ENCODE measurements at regions not wholly inside any gene's neighbourhood (a gene's known extent, or its start where the extent isn't known, plus 50 kb on each side); places are given as distances from the start of the nearest gene placed in this dataset.

- Mint-ChIP-seq H3K27ac (no peak overlapping the region), H3K4me3 (no peak overlapping the region), H3K27me3 (ENCODE audit: low read depth in 3 of 3) (no peaks in the 10 kb centered on the region), H3K36me3 (no peaks in the 10 kb centered on the region), H3K9me3 (peaks cover 0 to 3% (median 0%) of the 10 kb centered on the region in 7 donors), H3K4me1 (no peaks in the 10 kb centered on the region)
- H3K36me3 ChIP-seq (replicated peaks in 1 of 2; ENCODE audit: control insufficient read depth in 1 of 2, insufficient read depth in 2 of 2, low read length in 2 of 2) = no peaks in the 10 kb centered on the region
- H3K4me2 ChIP-seq (replicated peaks; ENCODE audit: extremely low read depth, low read length, poor library complexity, severe bottlenecking) = no peak overlapping the region
- H3K27me3 ChIP-seq (ENCODE audit: control insufficient read depth in 2 of 2, insufficient read depth in 2 of 2, low read length in 2 of 2) = no peaks in the 10 kb centered on the region
- H3K79me2 ChIP-seq (ENCODE audit: insufficient read depth, low read length) = no peaks in the 10 kb centered on the region
- H3K4me1 ChIP-seq (ENCODE audit: control insufficient read depth in 1 of 2, insufficient read depth in 2 of 2, low read length in 2 of 2) = no peaks in the 10 kb centered on the region
- H3K9ac ChIP-seq (ENCODE audit: insufficient read depth, low read length, poor library complexity, severe bottlenecking) = no peak overlapping the region
- TF ChIP-seq CTCF (IDR thresholded peaks at IDR 0.05) = no peak
- H3K27ac ChIP-seq (ENCODE audit: low read depth in 1 of 2, low read length in 2 of 2) = no peak overlapping the region
- H3K9me3 ChIP-seq (replicated peaks in 1 of 2; ENCODE audit: control insufficient read depth in 1 of 2, insufficient read depth in 1 of 2, low read length in 2 of 2) = peaks cover 0 to 4% of the 10 kb centered on the region in 2 donors
- WGBS (ENCODE audit: insufficient coverage) = 57% methylated on average over 1 of the region's 3 CpGs
- no peak overlapping the region for H2AFZ ChIP-seq (ENCODE audit: insufficient read depth, low read depth, low read length, poor library complexity, severe bottlenecking)
- intact Hi-C loops (cut with micrococcal nuclease) = no loop called here
- H3K4me3 ChIP-seq (replicated peaks in 1 of 3; ENCODE audit: low read depth in 2 of 3, low read length in 3 of 3) = no peak overlapping the region
- DNase-seq = no peak
- H4K20me1 ChIP-seq (ENCODE audit: insufficient read depth, low read length) = no peaks in the 10 kb centered on the region
These were observed 218.5 kb downstream of the TAF11L14 start for GRCh38 chr5:17852740-17853139.

GRCh38 chr5:17854901-17855300, 220.6 kb downstream of the TAF11L14 start:
- no peak overlapping the region for H3K27ac ChIP-seq (ENCODE audit: low read depth in 1 of 2, low read length in 2 of 2)

More at GRCh38 chr5:17854901-17855300, 220.6 kb downstream of the TAF11L14 start:
- DNase-seq = no peak
- Histone ChIP-seq H3K9ac (ENCODE audit: insufficient read depth, low read length, poor library complexity, severe bottlenecking) (no peak overlapping the region), H3K4me2 (replicated peaks; ENCODE audit: extremely low read depth, low read length, poor library complexity, severe bottlenecking) (no peak overlapping the region), H3K36me3 (replicated peaks in 1 of 2; ENCODE audit: control insufficient read depth in 1 of 2, insufficient read depth in 2 of 2, low read length in 2 of 2) (no peaks in the 10 kb centered on the region), H3K79me2 (ENCODE audit: insufficient read depth, low read length) (no peaks in the 10 kb centered on the region), H3K27me3 (ENCODE audit: control insufficient read depth in 2 of 2, insufficient read depth in 2 of 2, low read length in 2 of 2) (no peaks in the 10 kb centered on the region), H3K9me3 (replicated peaks in 1 of 2; ENCODE audit: control insufficient read depth in 1 of 2, insufficient read depth in 1 of 2, low read length in 2 of 2) (no peaks in the 10 kb centered on the region), H4K20me1 (ENCODE audit: insufficient read depth, low read length) (no peaks in the 10 kb centered on the region), H2AFZ (ENCODE audit: insufficient read depth, low read depth, low read length, poor library complexity, severe bottlenecking) (no peak overlapping the region), H3K4me3 (replicated peaks in 1 of 3; ENCODE audit: low read depth in 2 of 3, low read length in 3 of 3) (no peak overlapping the region), H3K4me1 (ENCODE audit: control insufficient read depth in 1 of 2, insufficient read depth in 2 of 2, low read length in 2 of 2) (no peaks in the 10 kb centered on the region)
- Mint-ChIP-seq H3K27me3 (ENCODE audit: low read depth in 3 of 3) (no peaks in the 10 kb centered on the region), H3K36me3 (no peaks in the 10 kb centered on the region), H3K9me3 (peaks cover 0 to 3% (median 2%) of the 10 kb centered on the region in 7 donors), H3K4me3 (no peak overlapping the region), H3K4me1 (no peaks in the 10 kb centered on the region), H3K27ac (no peak overlapping the region)
- TF ChIP-seq CTCF (IDR thresholded peaks at IDR 0.05) = no peak
- intact Hi-C loops (cut with micrococcal nuclease) = no loop called here

Data from CD14-positive monocyte (primary cell).